Stomach smooth muscle (tissue), 2 donors: ENCODE measurements at regions not wholly inside any gene's neighbourhood (a gene's known extent, or its start where the extent isn't known, plus 50 kb on each side); places are given as distances from the start of the nearest gene placed in this dataset.
"Not testable (repeated sequence)": the region's sequence is repeated elsewhere in the genome, so short reads cannot be mapped to it uniquely, and the experiment has no call there.

ENCODE experiments used
- H3K27ac ChIP-seq: one replicate; pipeline ENCODE4 v1.7.0; 2013; ENCODE audit warnings: mild to moderate bottlenecking, low read length, inconsistent platforms
- H3K27me3 ChIP-seq, 2 donors: one replicate each; pipeline ENCODE4 v1.7.0; 2013; ENCODE audit warnings: low read length in 2 of 2; ENCODE audit not compliant: insufficient read depth in 2 of 2, control insufficient read depth in 1 of 2
- H3K36me3 ChIP-seq, 2 donors: one replicate each; pipeline ENCODE4 v1.7.0; 2013; ENCODE audit warnings: low read length in 2 of 2; ENCODE audit not compliant: control insufficient read depth in 2 of 2, insufficient read depth in 2 of 2
- H3K4me1 ChIP-seq: one replicate; pipeline ENCODE4 v1.7.0; 2013; ENCODE audit warnings: low read length; ENCODE audit not compliant: control insufficient read depth, insufficient read depth
- H3K4me3 ChIP-seq, 2 donors: one replicate each; pipeline ENCODE4 v1.7.0; 2013; ENCODE audit warnings: low read length in 2 of 2
- H3K9ac ChIP-seq, 2 donors: one replicate each; pipeline ENCODE4 v1.7.0; 2013; ENCODE audit warnings: low read length in 2 of 2, mild to moderate bottlenecking in 1 of 2
- H3K9me3 ChIP-seq, 2 donors: one replicate each; pipeline ENCODE4 v1.7.0; 2013; ENCODE audit warnings: low read length in 2 of 2; ENCODE audit not compliant: control insufficient read depth in 2 of 2
- donor health status: healthy.
- donor health status: Pancreatic carcinoma.

DNA sequence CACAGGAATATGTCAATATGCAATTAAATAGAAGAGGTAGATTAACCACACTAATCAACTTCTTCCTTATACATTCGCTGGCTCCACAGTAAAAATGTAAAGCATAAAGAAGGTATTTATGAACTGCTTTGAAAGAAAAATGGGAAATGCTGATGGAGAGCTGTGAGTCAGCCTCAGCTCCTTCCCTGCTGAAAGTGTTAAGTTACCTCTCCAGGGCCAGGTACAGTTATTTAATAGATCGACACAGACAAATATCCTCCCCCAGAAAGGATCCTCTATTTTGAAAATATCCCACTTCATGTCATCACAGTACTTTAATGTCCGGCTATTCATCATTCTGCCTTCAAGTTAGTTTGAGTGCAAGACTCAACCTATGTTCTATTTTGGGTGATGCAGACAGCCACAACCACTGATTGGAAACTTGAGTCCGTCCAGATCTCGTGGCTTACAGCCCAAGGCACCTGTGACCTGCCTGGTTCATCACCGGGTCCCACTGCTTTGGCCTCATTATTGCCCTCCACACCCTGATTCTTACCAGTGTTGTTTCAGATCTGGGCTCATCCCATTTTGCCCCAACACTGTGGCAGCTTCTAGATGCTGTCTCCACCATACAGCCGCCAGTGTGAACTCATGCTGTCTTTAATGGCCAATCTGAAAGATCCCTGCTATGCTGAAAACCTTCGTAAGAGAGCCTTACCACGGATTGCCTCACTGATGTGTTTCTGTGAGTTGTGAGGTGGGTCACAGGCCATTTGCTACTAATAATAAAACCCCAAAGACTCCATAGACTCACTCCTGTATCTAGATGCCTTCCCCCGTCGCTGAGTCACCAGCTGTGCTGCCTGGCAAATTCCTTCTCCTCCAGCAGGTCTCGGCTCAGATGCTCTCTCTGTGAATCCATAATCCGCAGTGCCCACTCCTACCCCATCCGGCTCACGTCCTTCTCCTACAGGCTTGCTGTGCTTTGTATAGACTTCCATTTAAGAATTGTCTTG lies 56.2 kb upstream of the DDAH1 start:
- not testable (repeated sequence) for H3K27ac ChIP-seq, H3K9ac ChIP-seq, H3K27me3 ChIP-seq, H3K9me3 ChIP-seq, H3K4me1 ChIP-seq, H3K36me3 ChIP-seq
- H3K4me3 ChIP-seq = peak overlapping the region in 1 of 2 donors; percentile 22

DNA sequence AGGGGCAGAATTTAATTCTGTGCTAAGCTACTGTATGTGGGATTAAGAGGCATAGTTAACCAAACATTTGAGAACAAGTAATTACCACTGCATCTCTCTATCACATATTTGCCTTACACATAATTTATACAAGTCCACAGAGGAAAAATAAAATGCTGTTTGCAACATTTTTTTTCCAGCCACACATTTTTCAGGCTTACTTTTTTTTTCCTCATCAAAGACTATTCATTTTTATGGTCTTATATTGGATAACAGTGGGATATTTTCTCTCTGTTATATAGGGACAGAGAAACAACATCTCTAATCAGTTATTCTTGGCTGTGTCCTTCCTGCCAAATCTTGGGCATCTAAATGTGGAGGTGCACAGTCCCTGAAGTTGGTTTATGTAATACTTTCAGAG lies 57.5 kb upstream of the DDAH1 start:
- H3K27me3 ChIP-seq, H3K9me3 ChIP-seq, H3K9ac ChIP-seq, H3K4me3 ChIP-seq, H3K27ac ChIP-seq, H3K4me1 ChIP-seq, H3K36me3 ChIP-seq: not testable (repeated sequence)

- H3K4me3 ChIP-seq, H3K27me3 ChIP-seq, H3K4me1 ChIP-seq, H3K9ac ChIP-seq, H3K36me3 ChIP-seq, H3K9me3 ChIP-seq, H3K27ac ChIP-seq: not testable (repeated sequence)
Measured at GRCh38 chr1:85523061-85523460, 57.5 kb upstream of the CCN1 start.

DNA sequence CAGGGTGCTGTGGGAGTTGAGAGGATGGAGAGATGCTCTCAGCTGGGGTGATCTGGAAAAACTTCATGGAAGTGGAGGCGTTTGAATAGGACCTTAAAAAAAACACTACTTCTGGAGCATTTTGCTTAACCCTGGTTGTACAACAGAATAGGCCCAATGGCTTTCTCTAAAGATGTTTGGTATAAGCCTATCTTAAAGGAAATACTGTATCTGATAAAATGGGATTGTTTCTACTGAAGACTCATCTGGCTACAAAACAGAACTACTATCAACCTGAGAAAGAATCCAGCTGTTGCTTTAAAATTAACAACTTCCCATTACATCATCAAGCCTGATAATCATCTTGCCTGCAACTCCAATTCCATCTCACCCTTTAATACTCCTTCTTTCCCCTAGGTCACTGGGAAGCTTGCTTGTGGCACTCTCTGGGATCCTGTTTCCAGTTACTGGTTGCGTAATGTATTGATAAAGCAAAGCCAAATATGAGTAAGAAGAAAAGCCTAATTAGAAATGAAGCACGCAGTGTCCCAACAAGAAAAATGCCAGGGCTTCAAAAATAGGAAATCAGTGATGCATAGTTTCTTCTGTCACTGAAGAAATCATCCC lies 56.2 kb upstream of the CCN1 start:
- H3K9me3 ChIP-seq, H3K27me3 ChIP-seq: not testable (repeated sequence)

DNA sequence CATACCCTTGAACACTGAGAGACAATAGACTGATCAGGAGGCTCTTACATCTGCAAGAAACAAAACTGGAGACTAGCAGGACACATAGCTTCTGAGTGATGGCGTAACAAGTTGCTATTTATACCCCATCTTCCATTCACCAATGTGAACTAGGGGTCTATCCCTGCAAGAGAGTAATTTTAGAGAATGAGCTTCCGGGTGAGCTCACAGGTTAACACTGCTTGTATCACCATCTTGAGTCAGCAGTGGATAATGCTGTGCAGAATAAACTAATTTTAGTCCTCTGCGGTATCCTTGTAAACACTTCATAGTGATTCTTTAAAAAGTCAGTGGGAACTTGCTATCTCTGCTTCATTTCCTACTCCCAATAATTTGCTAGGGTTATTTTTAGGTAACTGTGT lies 55.0 kb upstream of the CCN1 start:
- H3K4me3 ChIP-seq, H3K4me1 ChIP-seq, H3K36me3 ChIP-seq, H3K27me3 ChIP-seq, H3K9ac ChIP-seq, H3K9me3 ChIP-seq: not testable (repeated sequence)
- peak overlapping the region; percentile 60 for H3K27ac ChIP-seq

More for the DNA sequence above, 56.2 kb upstream of the CCN1 start:
- H3K36me3 ChIP-seq, H3K27ac ChIP-seq, H3K4me1 ChIP-seq, H3K4me3 ChIP-seq, H3K9ac ChIP-seq: not testable (repeated sequence)

GRCh38 chr1:85526216-85526615 lies 54.3 kb upstream of the CCN1 start:
- H3K9me3 ChIP-seq, H3K36me3 ChIP-seq, H3K4me1 ChIP-seq, H3K27me3 ChIP-seq, H3K4me3 ChIP-seq, H3K9ac ChIP-seq: not testable (repeated sequence)
- H3K27ac ChIP-seq = peak overlapping the region; percentile 60

- H3K27me3 ChIP-seq, H3K27ac ChIP-seq: not testable (repeated sequence)
Measured at GRCh38 chr1:85527145-85527544, 53.4 kb upstream of the CCN1 start.

More at GRCh38 chr1:85527145-85527544, 53.4 kb upstream of the CCN1 start:
- H3K9me3 ChIP-seq, H3K4me1 ChIP-seq, H3K4me3 ChIP-seq, H3K9ac ChIP-seq, H3K36me3 ChIP-seq: not testable (repeated sequence)
